ENCODE measurements at regions not wholly inside any gene's neighbourhood (a gene's known extent, or its start where the extent isn't known, plus 50 kb on each side); places are given as distances from the start of the nearest gene placed in this dataset.

DNA sequence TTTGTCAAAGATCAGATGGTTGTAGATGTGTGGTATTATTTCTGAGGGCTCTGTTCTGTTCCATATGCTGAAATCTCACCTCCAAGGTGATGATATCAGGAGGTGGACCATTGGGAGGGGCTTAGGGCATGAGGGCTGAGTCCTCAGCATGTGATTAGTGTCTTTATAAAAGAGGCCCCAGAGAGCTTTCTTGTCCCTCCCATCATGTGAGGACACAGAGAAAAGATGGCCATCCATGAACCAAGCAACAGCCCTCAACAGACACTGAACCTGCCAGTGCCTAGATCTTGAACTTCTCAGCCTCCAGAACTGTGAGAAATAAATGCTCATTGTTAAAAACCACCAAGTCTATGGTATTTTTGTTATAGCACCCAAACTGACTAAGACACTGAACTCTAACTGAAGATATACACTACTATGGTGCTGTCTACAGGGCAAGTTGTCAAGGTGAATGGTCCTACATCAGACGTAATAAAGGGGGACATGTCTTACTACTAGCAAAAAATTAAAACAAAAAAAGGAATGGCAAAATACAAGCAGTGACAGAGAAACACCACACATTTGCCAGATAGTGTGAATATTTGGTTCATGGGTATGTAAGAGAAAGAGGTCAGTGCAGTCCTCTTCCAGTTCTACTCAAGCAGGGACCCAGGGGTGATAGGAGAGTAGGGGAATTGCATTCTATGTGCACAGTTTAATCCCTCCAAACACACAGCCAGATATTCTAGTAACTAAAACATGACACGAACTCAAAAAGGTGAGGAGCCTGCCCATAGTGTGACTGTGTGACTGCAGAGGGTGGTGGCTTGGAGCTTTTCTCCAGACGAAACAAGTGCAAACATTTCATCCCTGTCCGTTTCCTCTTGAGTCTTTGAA lies 164.4 kb upstream of the MYCN start:
- 100% methylated on average over 2 of the region's 4 CpGs for WGBS (ENCODE audit: insufficient coverage)
- Histone ChIP-seq H3K36me3 (ENCODE audit: control insufficient read depth, insufficient read depth, low read length) (no peaks in the 10 kb centered on the region), H3K4me1 (ENCODE audit: control insufficient read depth, insufficient read depth, low read length) (peaks cover 4% of the 10 kb centered on the region), H3K27ac (ENCODE audit: low read depth, low read length) (no peak overlapping the region), H3K4me3 (ENCODE audit: low read depth, low read length) (no peak overlapping the region), H3K27me3 (ENCODE audit: control insufficient read depth, insufficient read depth, low read length) (no peaks in the 10 kb centered on the region), H3K9me3 (ENCODE audit: control insufficient read depth, insufficient read depth, low read length) (no peaks in the 10 kb centered on the region)
- no peak for DNase-seq (ENCODE audit: low read depth in 4 of 6, low spot score in 6 of 6)

GRCh38 chr2:15776629-15776919 lies 163.8 kb upstream of the MYCN start:
- DNase-seq (ENCODE audit: low read depth in 4 of 6, low spot score in 6 of 6): no peak
- Histone ChIP-seq H3K4me3 (ENCODE audit: low read depth, low read length) (no peak overlapping the region), H3K27me3 (ENCODE audit: control insufficient read depth, insufficient read depth, low read length) (no peaks in the 10 kb centered on the region), H3K9me3 (ENCODE audit: control insufficient read depth, insufficient read depth, low read length) (no peaks in the 10 kb centered on the region), H3K27ac (ENCODE audit: low read depth, low read length) (no peak overlapping the region), H3K36me3 (ENCODE audit: control insufficient read depth, insufficient read depth, low read length) (no peaks in the 10 kb centered on the region), H3K4me1 (ENCODE audit: control insufficient read depth, insufficient read depth, low read length) (peaks cover 6% of the 10 kb centered on the region)
- 93% methylated on average over 3 of the region's 3 CpGs for WGBS (ENCODE audit: insufficient coverage)

DNA sequence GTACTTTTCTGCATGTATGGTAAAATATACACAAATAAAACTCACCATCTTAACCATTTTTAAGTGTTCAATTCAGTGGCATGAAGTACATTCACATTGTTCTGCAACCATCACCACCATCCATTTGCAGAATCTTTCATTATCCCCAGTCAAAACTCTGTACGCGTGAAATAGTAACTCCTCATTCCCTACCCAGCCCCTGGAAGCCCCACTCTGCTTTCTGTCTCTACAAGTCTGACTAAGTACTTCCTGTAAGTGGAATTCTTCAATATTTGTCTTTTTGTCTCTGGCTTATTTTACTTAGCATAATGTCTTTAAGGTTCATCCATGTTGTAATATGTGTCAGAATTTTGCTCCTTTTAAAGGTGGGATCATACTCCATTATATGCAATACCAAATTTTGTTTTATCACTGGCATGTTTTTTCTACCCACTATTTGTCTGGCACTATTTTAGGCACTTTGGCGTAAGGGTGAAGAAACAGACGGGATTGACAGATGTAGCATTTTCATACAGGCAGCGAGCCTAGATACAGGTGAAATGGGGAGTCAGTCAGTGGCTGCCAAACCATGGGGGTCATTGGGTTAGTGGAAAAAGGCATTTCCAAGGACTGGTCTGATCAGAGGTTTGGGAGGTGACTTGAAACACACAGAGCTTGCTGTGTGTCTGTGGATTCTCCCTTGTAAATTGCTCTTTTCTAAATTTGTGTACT lies 163.2 kb upstream of the MYCN start:
- DNase-seq (ENCODE audit: low read depth in 4 of 6, low spot score in 6 of 6): no peak
- 100% methylated on average over 2 of the region's 5 CpGs for WGBS (ENCODE audit: insufficient coverage)
- Histone ChIP-seq H3K27ac (ENCODE audit: low read depth, low read length) (no peak overlapping the region), H3K4me1 (ENCODE audit: control insufficient read depth, insufficient read depth, low read length) (peaks cover 7% of the 10 kb centered on the region), H3K36me3 (ENCODE audit: control insufficient read depth, insufficient read depth, low read length) (no peaks in the 10 kb centered on the region), H3K4me3 (ENCODE audit: low read depth, low read length) (no peak overlapping the region), H3K9me3 (ENCODE audit: control insufficient read depth, insufficient read depth, low read length) (no peaks in the 10 kb centered on the region), H3K27me3 (ENCODE audit: control insufficient read depth, insufficient read depth, low read length) (no peaks in the 10 kb centered on the region)

- DNase-seq (ENCODE audit: low read depth in 4 of 6, low spot score in 6 of 6): no peak
- Histone ChIP-seq H3K4me1 (ENCODE audit: control insufficient read depth, insufficient read depth, low read length) (peaks cover 9% of the 10 kb centered on the region), H3K9me3 (ENCODE audit: control insufficient read depth, insufficient read depth, low read length) (no peaks in the 10 kb centered on the region), H3K27ac (ENCODE audit: low read depth, low read length) (no peak overlapping the region), H3K36me3 (ENCODE audit: control insufficient read depth, insufficient read depth, low read length) (no peaks in the 10 kb centered on the region), H3K4me3 (ENCODE audit: low read depth, low read length) (no peak overlapping the region), H3K27me3 (ENCODE audit: control insufficient read depth, insufficient read depth, low read length) (peaks cover 2% of the 10 kb centered on the region)
- no CpG with 5 or more reads among the region's 6 CpGs for WGBS (ENCODE audit: insufficient coverage)
These were observed 162.5 kb upstream of the MYCN start for GRCh38 chr2:15777795-15778371.

GRCh38 chr2:15778529-15779219 lies 161.7 kb upstream of the MYCN start:
- WGBS (ENCODE audit: insufficient coverage): 78% methylated on average over 5 of the region's 7 CpGs
- H3K9me3 ChIP-seq (ENCODE audit: control insufficient read depth, insufficient read depth, low read length): no peaks in the 10 kb centered on the region
- H3K36me3 ChIP-seq (ENCODE audit: control insufficient read depth, insufficient read depth, low read length): no peaks in the 10 kb centered on the region
- H3K27me3 ChIP-seq (ENCODE audit: control insufficient read depth, insufficient read depth, low read length): peaks cover 2% of the 10 kb centered on the region
- no peak overlapping the region for H3K4me3 ChIP-seq (ENCODE audit: low read depth, low read length)
- no peak overlapping the region for H3K27ac ChIP-seq (ENCODE audit: low read depth, low read length)
- DNase-seq (ENCODE audit: low read depth in 4 of 6, low spot score in 6 of 6): no peak
- H3K4me1 ChIP-seq (ENCODE audit: control insufficient read depth, insufficient read depth, low read length): peaks cover 9% of the 10 kb centered on the region

DNA sequence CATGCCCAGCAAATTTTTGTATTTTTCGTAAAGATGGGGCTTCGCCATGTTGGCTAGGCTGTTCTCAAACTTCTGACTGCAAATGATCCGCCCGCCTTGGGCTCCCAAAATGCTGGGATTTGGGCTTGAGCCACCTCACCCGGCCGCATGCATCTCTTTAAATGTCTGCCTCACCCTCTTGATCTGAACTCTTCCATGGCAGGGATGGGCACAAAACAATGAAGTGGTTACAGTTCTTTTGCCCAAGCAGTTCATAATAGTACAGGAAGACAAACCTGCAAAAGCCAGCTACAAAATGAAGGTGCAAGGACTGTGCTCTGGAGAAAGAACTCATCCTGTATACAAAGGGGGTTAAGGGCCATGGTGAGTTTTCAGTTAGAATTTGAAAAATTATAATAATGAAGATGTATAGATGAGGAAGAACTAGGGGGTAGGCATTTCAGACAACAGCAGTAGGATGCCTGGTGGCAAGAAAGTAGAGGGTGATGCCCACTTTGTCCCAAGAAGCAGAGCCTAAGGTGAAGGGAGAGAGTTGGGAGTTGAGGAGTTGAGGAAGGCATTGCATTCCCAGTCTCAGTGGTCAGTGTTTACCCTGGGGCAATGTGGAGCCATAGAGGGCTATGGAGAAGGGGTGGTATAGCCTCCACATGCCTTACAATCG lies 160.8 kb upstream of the MYCN start:
- WGBS (ENCODE audit: insufficient coverage): 93% methylated on average over 7 of the region's 7 CpGs
- Histone ChIP-seq H3K4me3 (ENCODE audit: low read depth, low read length) (no peak overlapping the region), H3K27me3 (ENCODE audit: control insufficient read depth, insufficient read depth, low read length) (peaks cover 2% of the 10 kb centered on the region), H3K4me1 (ENCODE audit: control insufficient read depth, insufficient read depth, low read length) (peaks cover 9% of the 10 kb centered on the region), H3K36me3 (ENCODE audit: control insufficient read depth, insufficient read depth, low read length) (no peaks in the 10 kb centered on the region), H3K27ac (ENCODE audit: low read depth, low read length) (no peak overlapping the region), H3K9me3 (ENCODE audit: control insufficient read depth, insufficient read depth, low read length) (no peaks in the 10 kb centered on the region)
- DNase-seq (ENCODE audit: low read depth in 4 of 6, low spot score in 6 of 6): no peak

DNA sequence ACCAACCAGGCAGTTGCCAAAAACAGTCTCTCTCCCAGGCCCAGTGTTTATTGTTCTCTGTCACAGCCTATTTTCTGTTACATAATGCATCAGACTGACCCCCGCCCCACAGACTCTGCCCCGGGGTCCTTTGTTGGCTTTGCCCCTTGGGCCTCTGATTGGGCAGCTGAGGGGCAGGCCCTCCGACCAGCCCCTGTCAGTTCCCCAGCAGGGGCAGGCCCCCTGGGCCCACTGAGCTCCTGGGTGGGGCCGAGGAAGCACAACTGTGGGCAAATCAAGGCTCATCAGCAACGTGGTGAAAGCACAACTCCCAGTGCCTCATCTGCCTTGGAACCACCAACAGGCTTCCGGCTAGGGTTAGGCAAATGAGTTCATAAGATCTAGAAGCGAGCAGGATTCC lies 160.1 kb upstream of the MYCN start:
- H3K9me3 ChIP-seq (ENCODE audit: control insufficient read depth, insufficient read depth, low read length): no peaks in the 10 kb centered on the region
- H3K4me1 ChIP-seq (ENCODE audit: control insufficient read depth, insufficient read depth, low read length): peaks cover 9% of the 10 kb centered on the region
- no peaks in the 10 kb centered on the region for H3K36me3 ChIP-seq (ENCODE audit: control insufficient read depth, insufficient read depth, low read length)
- WGBS (ENCODE audit: insufficient coverage): 28% methylated on average over 5 of the region's 7 CpGs
- DNase-seq (ENCODE audit: low read depth in 4 of 6, low spot score in 6 of 6): no peak
- peaks cover 2% of the 10 kb centered on the region for H3K27me3 ChIP-seq (ENCODE audit: control insufficient read depth, insufficient read depth, low read length)
- H3K4me3 ChIP-seq (ENCODE audit: low read depth, low read length): no peak overlapping the region
- no peak overlapping the region for H3K27ac ChIP-seq (ENCODE audit: low read depth, low read length)

- WGBS (ENCODE audit: insufficient coverage): 49% methylated on average over 9 of the region's 9 CpGs
- H3K4me3 ChIP-seq (ENCODE audit: low read depth, low read length): no peak overlapping the region
These were observed 159.3 kb upstream of the MYCN start for GRCh38 chr2:15780912-15781574.

More at GRCh38 chr2:15780912-15781574, 159.3 kb upstream of the MYCN start:
- H3K27ac ChIP-seq (ENCODE audit: low read depth, low read length): no peak overlapping the region
- H3K9me3 ChIP-seq (ENCODE audit: control insufficient read depth, insufficient read depth, low read length): no peaks in the 10 kb centered on the region
- no peak for DNase-seq (ENCODE audit: low read depth in 4 of 6, low spot score in 6 of 6)
- no peaks in the 10 kb centered on the region for H3K36me3 ChIP-seq (ENCODE audit: control insufficient read depth, insufficient read depth, low read length)
- H3K4me1 ChIP-seq (ENCODE audit: control insufficient read depth, insufficient read depth, low read length): peaks cover 9% of the 10 kb centered on the region
- peaks cover 2% of the 10 kb centered on the region for H3K27me3 ChIP-seq (ENCODE audit: control insufficient read depth, insufficient read depth, low read length)

All from spinal cord (tissue), 9 donors.